ENCODE measurements at regions not wholly inside any gene's neighbourhood (a gene's known extent, or its start where the extent isn't known, plus 50 kb on each side); places are given as distances from the start of the nearest gene placed in this dataset.

DNA sequence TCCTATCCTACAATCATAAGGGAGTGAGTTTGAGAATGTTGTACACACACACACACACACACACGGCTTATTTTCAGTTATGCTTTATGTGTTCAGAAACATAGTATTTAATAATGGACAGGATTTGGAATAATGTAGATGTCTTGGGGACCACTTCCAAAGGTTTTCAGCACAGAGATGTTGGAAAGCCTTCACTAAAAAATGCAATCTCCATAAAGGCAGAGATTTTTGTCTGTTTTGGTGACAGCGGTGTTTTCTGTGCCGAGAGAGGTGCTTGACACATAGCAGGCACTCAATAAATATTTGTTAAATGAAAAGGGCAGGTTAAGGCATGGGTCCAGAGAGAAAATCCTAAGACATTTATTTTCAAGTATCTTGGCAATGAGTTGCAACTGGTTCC is 428.2 kb upstream of the RGMA start:
- Mint-ChIP-seq H3K27ac (no peak overlapping the region), H3K4me1 (no peaks in the 10 kb centered on the region), H3K36me3 (no peaks in the 10 kb centered on the region), H3K27me3 (peaks cover 0 to 3% of the 10 kb centered on the region in 2 donors), H3K4me3 (no peak overlapping the region), H3K9me3 (no peaks in the 10 kb centered on the region)
- DNase-seq (no peak), ATAC-seq (replicated peaks) (no peak)

DNA sequence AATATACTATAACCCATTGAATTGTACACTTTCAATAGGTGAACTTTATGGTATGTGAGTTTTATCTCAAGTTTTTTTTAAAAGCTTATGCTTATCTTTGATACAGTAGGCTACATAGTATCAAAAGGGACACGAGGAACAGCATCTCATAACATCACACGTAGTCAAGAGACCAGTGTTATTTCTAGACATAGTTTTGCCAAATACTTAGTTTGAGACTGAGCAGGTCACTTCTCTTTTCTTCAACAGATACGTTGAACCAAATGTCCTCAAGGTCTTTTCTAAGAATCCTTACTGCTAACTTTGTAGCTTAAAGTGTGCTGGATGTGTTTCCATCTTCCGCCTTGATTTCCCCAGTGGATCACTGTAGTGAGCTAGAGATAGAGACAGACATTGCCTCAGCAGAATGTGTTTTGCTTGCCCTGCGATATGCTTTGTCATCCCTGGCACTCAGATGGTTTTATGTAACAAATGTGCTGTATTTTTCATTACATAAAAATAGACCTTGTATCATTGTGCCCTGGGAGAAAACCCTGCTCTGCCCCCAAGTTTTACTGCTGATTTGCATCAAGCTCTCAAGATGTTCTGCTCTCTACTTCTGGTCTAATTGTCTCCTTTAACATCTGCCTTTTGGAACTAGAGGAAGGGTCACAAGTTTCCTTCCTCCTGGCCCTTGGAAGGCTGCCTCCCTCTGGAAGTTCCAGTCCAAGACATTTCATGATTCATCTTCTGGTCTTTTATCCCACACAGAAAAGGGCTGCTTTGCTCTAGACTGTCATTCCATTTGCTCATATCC is 426.4 kb upstream of the RGMA start:
- no peak for ATAC-seq (replicated peaks)
- Mint-ChIP-seq H3K36me3 (no peaks in the 10 kb centered on the region), H3K9me3 (no peaks in the 10 kb centered on the region), H3K4me3 (no peak overlapping the region), H3K4me1 (no peaks in the 10 kb centered on the region), H3K27ac (no peak overlapping the region), H3K27me3 (peaks cover 0 to 3% of the 10 kb centered on the region in 2 donors)
- no peak for DNase-seq

DNA sequence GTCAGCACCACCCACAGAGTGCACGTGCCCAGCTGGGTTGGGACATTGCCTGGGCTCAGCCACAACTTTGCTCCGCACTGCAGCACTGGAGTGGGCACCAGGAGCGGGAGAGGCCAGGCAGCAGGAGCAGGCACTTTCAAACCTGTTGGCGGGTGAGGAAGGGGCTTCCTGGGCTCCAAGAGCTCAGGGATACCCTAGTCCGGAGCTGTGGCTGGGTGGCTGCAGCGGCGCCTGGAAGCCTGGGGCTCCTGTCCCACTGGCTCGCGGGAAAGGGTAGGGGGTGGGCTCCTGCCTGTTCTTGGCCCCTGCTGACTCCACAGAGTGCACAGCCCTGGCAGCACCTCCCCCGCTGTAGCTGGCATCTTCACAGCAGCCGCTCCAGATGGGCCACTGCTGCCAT is 417.6 kb upstream of the RGMA start:
- Mint-ChIP-seq H3K36me3 (no peaks in the 10 kb centered on the region), H3K27me3 (no peaks in the 10 kb centered on the region), H3K27ac (no peak overlapping the region), H3K4me3 (no peak overlapping the region), H3K4me1 (no peaks in the 10 kb centered on the region), H3K9me3 (no peaks in the 10 kb centered on the region)
- no peak for ATAC-seq (replicated peaks)
- no peak for DNase-seq

DNA sequence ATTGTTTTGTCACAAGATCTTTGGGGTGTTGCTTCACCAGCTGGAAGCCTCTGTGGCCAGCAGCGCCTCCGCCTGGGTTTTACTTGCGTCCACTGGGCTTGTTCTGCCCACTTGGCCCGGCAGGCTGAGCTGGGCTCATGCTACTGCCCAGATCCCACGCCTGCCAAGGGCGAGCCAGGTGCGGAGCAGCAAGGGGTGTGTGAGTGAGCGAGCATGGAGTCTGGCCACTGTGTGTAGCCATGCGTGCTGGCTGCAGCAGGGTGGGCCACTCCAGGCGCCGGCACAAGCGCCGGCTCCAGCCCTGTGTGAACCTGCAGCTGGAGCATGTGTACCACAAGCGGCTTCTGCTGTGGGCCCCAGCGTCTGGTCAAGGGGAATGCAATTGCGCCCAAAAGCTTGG is 416.5 kb upstream of the RGMA start:
- DNase-seq (no peak), ATAC-seq (replicated peaks) (no peak)
- H3K4me1 Mint-ChIP-seq, result no peaks in the 10 kb centered on the region
- no peaks in the 10 kb centered on the region for H3K36me3 Mint-ChIP-seq
- no peak overlapping the region for H3K27ac Mint-ChIP-seq
- H3K9me3 Mint-ChIP-seq, result no peaks in the 10 kb centered on the region
- no peaks in the 10 kb centered on the region for H3K27me3 Mint-ChIP-seq
- no peak overlapping the region for H3K4me3 Mint-ChIP-seq

DNA sequence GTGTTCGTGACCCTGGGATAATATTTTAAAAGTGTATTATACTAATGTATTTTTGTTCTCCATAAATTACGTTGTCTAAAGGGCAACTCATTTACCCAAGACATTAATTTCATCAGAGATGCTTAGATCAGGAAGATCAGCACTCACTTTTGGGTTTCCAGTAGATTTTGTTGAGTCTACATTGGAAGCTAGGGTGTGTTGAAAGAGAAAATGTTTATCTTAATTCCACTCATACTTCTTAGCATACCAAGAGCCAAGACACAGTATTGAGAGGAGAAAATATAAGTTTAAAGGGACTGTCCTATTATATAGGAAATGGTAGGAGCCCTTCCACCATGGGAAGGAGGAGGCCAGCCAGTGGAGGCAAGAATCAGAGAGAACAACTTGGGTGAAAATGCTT is 412.9 kb upstream of the RGMA start:
- no peaks in the 10 kb centered on the region for H3K36me3 Mint-ChIP-seq
- no peaks in the 10 kb centered on the region for H3K4me1 Mint-ChIP-seq
- no peaks in the 10 kb centered on the region for H3K27me3 Mint-ChIP-seq
- no peak overlapping the region for H3K27ac Mint-ChIP-seq
- peaks cover 0 to 2% of the 10 kb centered on the region in 2 donors for H3K9me3 Mint-ChIP-seq
- DNase-seq, result no peak
- no peak overlapping the region for H3K4me3 Mint-ChIP-seq
- no peak for ATAC-seq (replicated peaks)

DNA sequence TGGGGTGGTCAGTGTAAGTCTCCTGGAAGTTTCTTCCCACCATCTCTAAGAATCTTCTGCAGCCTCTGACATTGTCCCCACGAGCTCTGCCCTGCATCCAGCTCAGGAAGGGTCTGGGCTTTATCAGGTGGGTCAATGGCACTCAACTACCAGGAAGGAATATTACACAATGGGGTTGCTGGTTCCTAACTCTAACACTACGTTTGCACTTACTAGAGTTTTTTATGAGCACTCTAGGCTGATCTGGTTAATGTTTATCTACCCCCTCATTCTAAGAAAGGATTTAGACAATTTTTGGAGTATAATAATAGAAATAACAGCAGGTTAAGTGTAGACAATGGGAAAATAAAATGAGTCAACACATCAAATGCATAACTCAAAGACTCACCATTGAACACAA is 411.1 kb upstream of the RGMA start:
- Mint-ChIP-seq H3K27me3 (no peaks in the 10 kb centered on the region), H3K4me3 (no peak overlapping the region), H3K9me3 (peaks cover 0 to 2% of the 10 kb centered on the region in 2 donors), H3K36me3 (no peaks in the 10 kb centered on the region), H3K27ac (no peak overlapping the region), H3K4me1 (no peaks in the 10 kb centered on the region)
- DNase-seq (no peak), ATAC-seq (replicated peaks) (no peak)

DNA sequence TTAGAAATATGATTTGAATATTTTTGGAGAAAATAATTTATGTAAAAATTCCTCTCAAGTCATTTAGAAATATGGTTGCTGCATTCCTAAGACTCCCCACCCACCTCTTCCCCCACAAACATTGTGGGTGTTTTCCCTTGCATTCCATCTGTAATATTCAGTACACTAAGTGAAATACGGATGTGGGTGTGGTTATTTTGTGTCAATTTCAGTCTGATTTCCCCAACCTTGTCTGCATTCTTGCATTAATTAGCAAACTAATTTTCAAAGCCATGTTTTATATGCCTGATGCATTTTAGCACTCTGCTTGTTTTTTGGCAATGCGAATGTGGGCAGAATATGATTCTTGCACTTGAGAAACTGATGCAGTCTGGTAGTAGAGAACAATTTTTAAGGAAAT is 408.3 kb upstream of the RGMA start:
- ATAC-seq (replicated peaks) (no peak), DNase-seq (no peak)
- Mint-ChIP-seq H3K9me3 (peaks cover 0 to 2% of the 10 kb centered on the region in 2 donors), H3K27ac (no peak overlapping the region), H3K4me1 (no peaks in the 10 kb centered on the region), H3K27me3 (no peaks in the 10 kb centered on the region), H3K4me3 (no peak overlapping the region), H3K36me3 (no peaks in the 10 kb centered on the region)

DNA sequence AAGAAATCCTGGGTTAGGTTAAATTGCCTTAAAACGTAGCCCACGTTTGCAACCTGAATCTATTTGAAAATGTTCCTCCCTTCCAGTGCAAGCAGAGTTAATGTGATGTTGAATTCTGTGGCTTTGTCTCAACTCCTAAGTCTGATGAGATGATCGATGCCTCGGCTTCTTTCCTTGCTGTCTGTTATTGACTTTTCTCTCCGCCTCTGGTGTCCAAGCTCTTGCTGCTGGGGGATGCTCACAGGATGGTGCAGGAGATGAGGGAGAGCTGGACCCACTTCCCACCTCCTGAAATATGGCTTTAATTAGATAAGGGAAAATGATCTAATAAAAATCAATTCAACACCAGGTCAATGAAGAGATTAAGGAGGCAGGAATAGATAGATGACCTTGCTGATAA is 407.9 kb upstream of the RGMA start:
- Mint-ChIP-seq H3K4me3 (no peak overlapping the region), H3K27me3 (no peaks in the 10 kb centered on the region), H3K36me3 (no peaks in the 10 kb centered on the region), H3K4me1 (no peaks in the 10 kb centered on the region), H3K27ac (no peak overlapping the region), H3K9me3 (peaks cover 0 to 2% of the 10 kb centered on the region in 2 donors)
- no peak for DNase-seq
- no peak for ATAC-seq (replicated peaks)

DNA sequence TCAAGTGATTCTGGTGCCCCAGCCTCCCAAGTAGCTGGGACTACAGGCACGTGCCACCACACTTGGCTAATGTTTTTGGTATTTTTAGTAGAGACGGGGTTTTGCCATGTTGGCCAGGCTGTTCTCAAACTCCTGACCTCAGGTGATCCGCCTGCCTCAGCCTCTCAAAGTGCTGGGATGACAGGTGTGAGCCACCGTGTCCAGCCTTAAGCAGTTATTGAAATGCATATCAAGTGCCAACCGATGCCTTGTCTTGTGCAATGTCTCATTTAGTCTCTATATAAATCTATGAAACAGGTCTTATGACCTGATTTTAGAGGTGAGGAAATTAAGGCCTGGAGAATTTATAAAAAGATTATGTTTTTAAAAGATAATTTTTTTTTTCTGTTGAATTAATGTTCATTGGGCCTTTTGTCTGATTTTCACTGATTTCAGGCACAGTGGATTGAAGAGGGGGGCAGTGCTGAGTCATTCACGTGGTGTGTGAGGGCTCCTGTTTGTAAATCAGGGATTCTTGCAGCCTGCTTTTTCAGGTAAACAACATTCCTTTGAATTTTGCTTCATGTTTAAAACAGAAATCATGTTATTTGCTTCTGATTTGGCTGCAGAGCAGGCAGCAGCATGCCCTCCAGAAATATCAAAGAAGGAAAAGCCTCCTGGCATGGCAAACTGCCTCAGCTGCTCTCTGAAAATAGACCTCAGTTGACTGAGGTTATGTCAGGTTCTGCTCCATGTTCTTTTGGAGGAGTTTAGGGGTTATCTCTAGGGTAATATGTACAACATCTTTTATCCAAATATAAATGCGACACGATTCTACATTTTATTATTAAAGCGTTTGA is 407.0 kb upstream of the RGMA start:
- H3K9me3 Mint-ChIP-seq, result peaks cover 0 to 2% of the 10 kb centered on the region in 2 donors
- no peak for ATAC-seq (replicated peaks)

DNA sequence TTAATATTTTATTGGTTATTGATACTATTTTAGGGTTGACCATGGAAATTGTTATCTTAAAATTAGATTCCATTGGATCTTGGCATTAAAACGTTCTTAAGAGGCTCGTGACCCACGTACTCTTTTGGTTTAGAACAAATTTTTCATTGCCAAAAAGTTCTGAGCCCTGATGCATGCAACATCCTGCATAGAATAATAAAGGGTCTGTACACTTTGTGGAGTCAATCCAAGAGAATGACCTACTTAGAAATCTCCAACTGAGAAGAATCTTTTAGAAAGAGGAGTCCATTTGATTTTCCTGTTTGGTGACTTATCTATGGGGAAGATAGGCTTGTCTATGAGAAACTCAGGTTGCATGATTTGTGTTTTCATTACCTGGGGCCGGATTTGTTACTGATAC is 404.2 kb upstream of the RGMA start:
- Mint-ChIP-seq H3K27ac (no peak overlapping the region), H3K4me3 (no peak overlapping the region)
- no peak for ATAC-seq (replicated peaks)

More for the DNA sequence above, 407.0 kb upstream of the RGMA start:
- no peaks in the 10 kb centered on the region for H3K27me3 Mint-ChIP-seq
- no peak overlapping the region for H3K4me3 Mint-ChIP-seq
- no peaks in the 10 kb centered on the region for H3K4me1 Mint-ChIP-seq
- no peak overlapping the region for H3K27ac Mint-ChIP-seq
- no peak for DNase-seq
- H3K36me3 Mint-ChIP-seq, result no peaks in the 10 kb centered on the region

DNA sequence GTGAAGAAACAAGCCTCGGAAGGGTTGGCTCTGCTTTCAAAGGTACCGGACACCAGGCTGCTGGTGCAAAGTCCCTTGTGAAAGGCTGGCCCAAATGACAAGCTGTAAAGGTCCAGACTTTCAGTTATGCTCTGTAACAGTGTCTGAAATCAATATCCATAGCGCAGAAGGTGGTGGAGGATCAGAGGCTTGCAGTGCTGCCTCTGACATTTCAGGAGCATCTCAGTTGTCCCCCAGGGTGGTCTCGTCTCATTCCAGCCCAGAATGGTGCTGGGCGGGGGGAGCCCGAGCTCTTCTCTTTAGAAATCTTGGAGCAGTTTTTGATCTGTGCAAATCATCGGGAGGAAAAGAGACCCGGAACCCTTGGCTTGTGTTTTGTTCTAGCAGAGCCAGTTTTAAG is 402.3 kb upstream of the RGMA start:
- no peak for ATAC-seq (replicated peaks)
- H3K27me3 Mint-ChIP-seq, result no peaks in the 10 kb centered on the region

More for the DNA sequence above, 404.2 kb upstream of the RGMA start:
- Mint-ChIP-seq H3K27me3 (no peaks in the 10 kb centered on the region), H3K4me1 (no peaks in the 10 kb centered on the region), H3K36me3 (no peaks in the 10 kb centered on the region), H3K9me3 (peaks cover 0 to 2% of the 10 kb centered on the region in 2 donors)
- DNase-seq, result no peak

DNA sequence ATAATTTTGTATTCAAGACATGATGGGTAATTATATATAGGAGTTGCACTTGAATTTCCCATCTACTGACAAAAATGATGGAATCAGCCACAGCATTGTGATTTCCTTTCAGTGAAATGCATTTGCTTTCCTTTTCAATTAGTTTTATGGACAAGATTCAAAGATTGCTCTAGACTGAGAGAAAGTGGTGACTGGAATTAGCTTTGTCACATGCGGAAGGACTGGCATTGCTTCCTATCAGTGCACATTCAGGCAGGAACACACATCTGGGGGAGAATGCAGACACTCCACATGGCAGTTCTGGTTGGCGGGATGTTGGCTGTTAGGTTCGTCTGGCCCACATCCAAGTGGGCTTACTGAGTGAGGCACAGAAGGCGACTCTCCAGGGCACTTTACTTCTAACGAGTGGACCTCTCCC is 399.3 kb upstream of the RGMA start:
- Mint-ChIP-seq H3K27ac (no peak overlapping the region), H3K4me3 (no peak overlapping the region), H3K27me3 (no peaks in the 10 kb centered on the region), H3K36me3 (no peaks in the 10 kb centered on the region), H3K9me3 (no peaks in the 10 kb centered on the region), H3K4me1 (no peaks in the 10 kb centered on the region)
- DNase-seq, result no peak
- ATAC-seq (replicated peaks), result no peak

More for the DNA sequence above, 402.3 kb upstream of the RGMA start:
- Mint-ChIP-seq H3K4me1 (no peaks in the 10 kb centered on the region), H3K4me3 (no peak overlapping the region), H3K36me3 (no peaks in the 10 kb centered on the region), H3K9me3 (no peaks in the 10 kb centered on the region), H3K27ac (no peak overlapping the region)
- DNase-seq, result no peak

DNA sequence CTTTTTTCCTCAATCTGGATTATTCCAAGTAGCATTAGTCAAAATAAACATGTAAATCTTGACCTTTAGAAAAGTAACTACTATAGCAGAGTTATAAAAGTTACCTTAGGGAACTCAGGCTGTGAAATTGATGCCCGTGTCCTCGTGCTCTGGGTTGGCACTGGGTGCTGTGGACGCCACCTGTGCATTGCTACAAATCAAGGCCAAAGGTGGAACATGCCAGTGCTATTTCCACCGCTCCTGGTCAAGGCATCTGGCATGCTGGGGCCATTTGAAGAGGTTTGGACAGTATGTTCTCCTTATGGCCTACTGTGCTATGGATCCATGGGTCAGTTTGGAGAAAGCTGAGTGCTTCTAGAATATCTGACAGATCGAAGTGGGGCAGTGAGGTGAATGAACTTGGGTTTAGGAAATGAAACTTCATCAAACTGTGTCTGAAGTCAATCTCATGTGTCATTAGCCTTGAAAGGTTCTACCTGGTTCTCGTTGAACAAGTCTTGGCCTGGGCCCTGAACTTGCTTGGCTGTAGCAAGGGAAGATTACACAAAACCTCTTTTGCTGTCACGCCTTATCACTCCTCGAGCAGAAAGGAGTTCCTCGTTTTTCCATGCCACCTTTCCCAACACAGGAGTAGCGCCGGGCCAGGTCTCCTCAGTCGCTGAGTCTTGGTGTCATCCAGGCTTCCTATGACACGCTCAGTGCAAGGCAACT is 397.6 kb upstream of the RGMA start:
- H3K4me1 Mint-ChIP-seq, result no peaks in the 10 kb centered on the region
- no peaks in the 10 kb centered on the region for H3K36me3 Mint-ChIP-seq
- DNase-seq (no peak), ATAC-seq (replicated peaks) (no peak)
- no peaks in the 10 kb centered on the region for H3K27me3 Mint-ChIP-seq
- H3K27ac Mint-ChIP-seq, result no peak overlapping the region
- no peak overlapping the region for H3K4me3 Mint-ChIP-seq
- no peaks in the 10 kb centered on the region for H3K9me3 Mint-ChIP-seq

DNA sequence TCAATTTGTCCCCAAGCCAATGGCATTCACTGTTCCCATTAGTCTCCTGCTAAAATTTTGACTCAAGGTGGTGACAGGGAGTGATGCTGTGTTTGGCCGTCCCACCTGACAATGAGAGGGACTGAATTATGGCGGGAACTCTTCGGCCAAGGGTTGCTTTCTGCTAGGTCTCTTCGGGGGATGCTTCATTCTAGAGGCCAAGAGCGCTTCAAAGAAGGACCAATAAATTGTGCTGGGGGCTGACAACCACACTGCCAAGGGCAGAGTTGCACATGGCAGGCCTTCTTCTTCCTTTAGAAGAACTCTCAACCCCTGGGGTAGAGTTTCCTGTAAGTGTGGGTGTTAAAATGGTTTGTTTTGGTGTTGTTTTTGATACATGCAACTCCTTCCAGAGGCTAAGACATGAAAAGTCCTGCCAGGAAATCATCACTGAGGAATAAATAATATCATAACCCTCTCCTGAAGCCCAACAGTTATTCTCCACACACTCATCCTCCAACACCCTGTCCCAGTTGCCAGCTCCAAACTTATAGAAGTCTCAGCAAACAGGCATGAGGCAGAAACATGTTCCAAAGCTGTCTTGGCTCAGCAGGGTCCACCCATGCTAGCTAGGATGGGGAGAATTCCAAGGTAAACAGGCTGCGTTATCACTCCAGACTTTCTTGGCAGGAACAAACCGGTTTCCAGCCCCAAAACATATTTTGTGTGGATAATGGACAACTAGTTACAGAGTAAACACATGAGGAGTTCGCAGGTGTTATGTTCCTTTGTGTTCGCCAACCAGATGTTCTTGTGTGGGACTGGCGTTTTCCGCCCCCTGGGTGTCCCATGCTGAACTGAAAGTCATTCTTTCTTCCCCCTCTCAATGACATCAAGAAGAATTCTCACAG is 396.7 kb upstream of the RGMA start:
- H3K4me3 Mint-ChIP-seq, result no peak overlapping the region
- DNase-seq (no peak), ATAC-seq (replicated peaks) (no peak)
- no peaks in the 10 kb centered on the region for H3K4me1 Mint-ChIP-seq
- no peak overlapping the region for H3K27ac Mint-ChIP-seq
- H3K9me3 Mint-ChIP-seq, result no peaks in the 10 kb centered on the region
- H3K27me3 Mint-ChIP-seq, result no peaks in the 10 kb centered on the region
- no peaks in the 10 kb centered on the region for H3K36me3 Mint-ChIP-seq

Measured in stimulated activated naive B cell treated with anti-CD40 and anti-IgM and Interleukin-4, amounts not matched to agents 10 μg/mL and 1 μg/mL and 100 μg/mL, for 72 hours (primary cell).